ENCODE measurements at regions not wholly inside any gene's neighbourhood (a gene's known extent, or its start where the extent isn't known, plus 50 kb on each side); places are given as distances from the start of the nearest gene placed in this dataset.
A peak's percentile ranks its signal among the peaks of the same experiment; 100 is the strongest.

- ATAC-seq, result no peak
- intact Hi-C loops (cut with micrococcal nuclease) (loop anchor here (2.0 to 10.0 kb wide), 2 partner anchors 450 to 680 kb away; no protein-coding TSS in a partner anchor), in situ Hi-C loops (cut with MboI) (loop anchor here (10.0 kb wide), 1 partner anchor 680 kb away; no protein-coding TSS in a partner anchor)
- WGBS (ENCODE audit: insufficient coverage, low coverage, missing lambda C conversion rate), result 8% methylated on average over 4 of the region's 4 CpGs
- no peak overlapping the region; the same call in 1 of the 2 replicates for H2AFZ ChIP-seq (ENCODE audit: low read depth, low read length)
- H3K27ac ChIP-seq (ENCODE audit: extremely low read depth, low read depth, low read length), result no peak overlapping the region
- no peak overlapping the region for H3K4me3 ChIP-seq
- H3K9ac ChIP-seq (ENCODE audit: insufficient read depth in 1 of 2, low read depth in 2 of 2, low read length in 2 of 2), result no peak overlapping the region
- ChIA-PET POLR2A (no interaction called here), CTCF (ENCODE audit: low intra/inter-chr PET ratio) (no interaction called here)
- peak; percentile 92 for TF ChIP-seq ZNF589 (CRISPR knock-in tag; IDR thresholded peaks at IDR 0.05; ENCODE audit: low read depth)
- TF ChIP-seq TCF7L2 (IDR thresholded peaks at IDR 0.05; ENCODE audit: low read depth, low read length), result no peak
- 0 out of 2 replicates have a peak, but pooled peaks have one; percentile 26 for TF ChIP-seq GABPA (tag; conservative IDR thresholded peaks at IDR 0.05; ENCODE audit: low read depth)
- H3K9me3 ChIP-seq (replicated peaks; ENCODE audit: control insufficient read depth, insufficient read depth, low read depth, low read length), result no peaks in the 10 kb centered on the region
- H3K4me2 ChIP-seq (ENCODE audit: insufficient read depth, low read length), result no peak overlapping the region
- no peaks in the 10 kb centered on the region for H3K79me2 ChIP-seq (ENCODE audit: control insufficient read depth, insufficient read depth, low read length)
- FAIRE-seq, result no peak
- H3K36me3 ChIP-seq (ENCODE audit: control insufficient read depth, insufficient read depth, low read length), result no peaks in the 10 kb centered on the region
- H3K9me1 ChIP-seq (ENCODE audit: control insufficient read depth, insufficient read depth, low read length), result no peaks in the 10 kb centered on the region
- BruUV-seq (replicated peaks), result no TSS peak
- peaks cover 2 to 16% of the 10 kb centered on the region in 2 experiments; a peak in 2 of 5 replicates for H3K27me3 ChIP-seq (ENCODE audit: control insufficient read depth in 2 of 2, insufficient read depth in 2 of 2, low read length in 2 of 2)
- DNase-seq (ENCODE audit: extremely low read depth in 1 of 4, low spot score in 3 of 4), result no peak
- no peaks in the 10 kb centered on the region for H4K20me1 ChIP-seq (replicated peaks; ENCODE audit: control insufficient read depth, insufficient read depth, low read length)
- peaks cover 8 to 21% of the 10 kb centered on the region in 2 experiments; a peak in 4 of 5 replicates for H3K4me1 ChIP-seq (replicated peaks in 1 of 2; ENCODE audit: control insufficient read depth in 2 of 2, insufficient read depth in 2 of 2, low read length in 2 of 2)
Measured at GRCh38 chr6:164104432-164104831, 689.9 kb downstream of the QKI start.

- FAIRE-seq, result no peak
Measured at GRCh38 chr6:164102693-164103092, 688.2 kb downstream of the QKI start.

More at GRCh38 chr6:164102693-164103092, 688.2 kb downstream of the QKI start:
- peaks cover 2 to 23% of the 10 kb centered on the region in 2 experiments; a peak in 2 of 5 replicates for H3K27me3 ChIP-seq (ENCODE audit: control insufficient read depth in 2 of 2, insufficient read depth in 2 of 2, low read length in 2 of 2)
- no peaks in the 10 kb centered on the region for H4K20me1 ChIP-seq (replicated peaks; ENCODE audit: control insufficient read depth, insufficient read depth, low read length)
- BruUV-seq (replicated peaks), result no TSS peak
- no peak overlapping the region for H3K4me3 ChIP-seq
- no peaks in the 10 kb centered on the region for H3K79me2 ChIP-seq (ENCODE audit: control insufficient read depth, insufficient read depth, low read length)
- no peak overlapping the region for H3K9ac ChIP-seq (ENCODE audit: insufficient read depth in 1 of 2, low read depth in 2 of 2, low read length in 2 of 2)
- peaks cover 8 to 11% of the 10 kb centered on the region in 2 experiments; a peak in 4 of 5 replicates for H3K4me1 ChIP-seq (replicated peaks in 1 of 2; ENCODE audit: control insufficient read depth in 2 of 2, insufficient read depth in 2 of 2, low read length in 2 of 2)
- H3K4me2 ChIP-seq (ENCODE audit: insufficient read depth, low read length), result no peak overlapping the region
- intact Hi-C loops (cut with micrococcal nuclease), result loop anchor here (10.0 kb wide), 1 partner anchor 448 kb away; no protein-coding TSS in a partner anchor
- DNase-seq (ENCODE audit: extremely low read depth in 1 of 4, low spot score in 3 of 4), result no peak
- no peak overlapping the region for H3K27ac ChIP-seq (ENCODE audit: extremely low read depth, low read depth, low read length)
- no peaks in the 10 kb centered on the region for H3K9me3 ChIP-seq (replicated peaks; ENCODE audit: control insufficient read depth, insufficient read depth, low read depth, low read length)
- no peak for ATAC-seq
- CTCF ChIA-PET (ENCODE audit: low intra/inter-chr PET ratio), result no interaction called here
- H2AFZ ChIP-seq (ENCODE audit: low read depth, low read length), result no peak overlapping the region
- no peaks in the 10 kb centered on the region for H3K9me1 ChIP-seq (ENCODE audit: control insufficient read depth, insufficient read depth, low read length)
- TF ChIP-seq GATA2 (CRISPR knock-in tag; IDR thresholded peaks at IDR 0.05), result no peak
- no peak for TF ChIP-seq HMGXB4 (CRISPR knock-in tag; IDR thresholded peaks at IDR 0.05)
- TF ChIP-seq ZNF512 (tag; IDR thresholded peaks at IDR 0.05), result peak; percentile 7; the same call in 1 of the 2 replicates
- no peaks in the 10 kb centered on the region for H3K36me3 ChIP-seq (ENCODE audit: control insufficient read depth, insufficient read depth, low read length)
- 3% methylated on average over 4 of the region's 4 CpGs for WGBS (ENCODE audit: insufficient coverage, low coverage, missing lambda C conversion rate)
- in situ Hi-C loops (cut with MboI), result loop anchor here (10.0 kb wide), 1 partner anchor 678 kb away; no protein-coding TSS in a partner anchor
- POLR2A ChIA-PET, result no interaction called here

Data from K562 (cell line).